ENCODE measurements at regions not wholly inside any gene's neighbourhood (a gene's known extent, or its start where the extent isn't known, plus 50 kb on each side); places are given as distances from the start of the nearest gene placed in this dataset.

DNA sequence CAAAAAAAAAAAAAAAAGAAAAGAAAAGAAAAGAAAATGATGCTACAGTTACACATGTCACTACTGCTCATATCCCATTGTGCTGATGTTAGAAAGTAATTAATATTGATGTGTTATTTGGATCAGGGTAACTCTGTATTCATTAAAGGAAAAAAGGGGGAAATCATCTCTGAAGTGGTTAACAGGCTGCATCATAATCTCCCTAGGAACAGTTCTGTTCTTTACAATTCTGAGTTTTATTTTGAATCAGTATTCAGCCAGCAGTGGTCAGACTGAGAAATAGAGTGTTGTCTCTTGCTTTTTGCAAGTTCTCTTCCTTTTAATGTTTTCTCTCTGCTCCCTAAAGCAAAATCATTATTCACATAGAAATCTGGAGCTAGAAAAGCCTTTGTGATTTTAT lies 128.6 kb upstream of the CRY1 start:
- intact Hi-C loops (cut with DNase I), result no loop called here
- ATAC-seq (no peak), DNase-seq (no peak)

DNA sequence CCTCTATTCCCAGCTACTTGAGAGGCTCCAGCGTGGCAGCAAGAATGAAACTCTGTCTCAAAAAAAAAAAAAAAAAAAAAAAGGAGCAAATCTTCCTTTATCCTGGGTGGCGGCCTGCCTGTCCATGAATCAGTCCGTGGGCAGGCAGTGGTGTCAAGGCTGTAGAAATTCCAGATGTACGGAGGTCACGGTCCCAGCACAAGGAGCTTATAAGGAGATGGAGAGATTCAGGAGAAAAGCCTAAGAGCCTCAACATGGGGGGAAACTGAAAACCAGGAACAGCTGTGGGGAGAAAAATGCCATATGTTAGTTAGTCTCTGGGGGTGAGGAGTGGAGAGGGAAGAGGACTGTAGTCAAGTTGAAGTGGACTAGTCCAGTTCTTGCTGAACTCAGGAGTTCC lies 130.5 kb upstream of the CRY1 start:
- no peak for DNase-seq
- intact Hi-C loops (cut with DNase I), result no loop called here

DNA sequence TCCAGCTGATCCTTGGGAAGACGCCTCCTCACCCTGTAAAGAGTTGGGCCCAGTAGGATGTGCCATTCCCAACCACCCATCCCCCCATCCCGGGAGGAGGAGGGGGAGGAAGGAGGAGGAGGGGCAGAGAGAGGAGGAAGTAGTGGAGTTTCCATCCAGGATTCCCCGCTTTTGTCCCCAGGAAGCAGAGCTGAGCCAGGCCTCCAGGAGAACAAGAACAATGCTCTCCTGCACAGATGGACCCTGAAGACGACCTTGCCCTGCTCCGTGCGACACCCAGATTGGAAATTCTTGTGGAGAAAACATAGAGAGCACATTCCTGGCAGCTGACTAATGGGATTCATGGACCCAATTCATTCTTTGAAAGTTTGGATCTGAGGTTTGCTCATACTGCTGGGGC lies 132.3 kb upstream of the CRY1 start:
- no peak for DNase-seq
- intact Hi-C loops (cut with DNase I), result no loop called here
- ATAC-seq, result no peak

More for the DNA sequence above, 130.5 kb upstream of the CRY1 start:
- ATAC-seq, result no peak

- intact Hi-C loops (cut with DNase I), result no loop called here
- no peak for ATAC-seq
- DNase-seq, result no peak
These were observed 132.8 kb upstream of the CRY1 start for GRCh38 chr12:107226126-107226525.

DNA sequence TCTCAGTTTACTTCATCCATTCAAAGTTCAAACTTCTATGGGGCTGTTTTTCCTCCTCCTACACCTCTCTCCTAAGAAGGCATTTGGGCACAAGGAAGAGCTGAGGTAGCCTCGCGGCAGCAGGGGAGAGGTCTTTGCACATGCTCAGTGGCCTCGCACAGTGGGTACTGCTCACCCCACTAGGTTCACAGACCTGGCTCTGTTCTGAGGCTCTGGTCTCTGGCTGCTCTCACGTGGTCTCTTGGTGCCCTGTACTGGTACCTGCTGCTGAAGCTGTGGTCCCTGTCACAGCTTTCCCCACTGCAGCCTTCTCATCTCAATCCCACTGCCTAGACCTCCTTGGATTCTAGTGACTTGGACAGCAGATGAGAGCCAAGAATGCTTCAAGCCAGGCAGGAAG lies 134.7 kb upstream of the CRY1 start:
- DNase-seq (no peak), ATAC-seq (no peak)
- intact Hi-C loops (cut with DNase I), result no loop called here

GRCh38 chr12:107229827-107230226 lies 136.5 kb upstream of the CRY1 start:
- DNase-seq, result no peak
- intact Hi-C loops (cut with DNase I), result no loop called here
- no peak for ATAC-seq

DNA sequence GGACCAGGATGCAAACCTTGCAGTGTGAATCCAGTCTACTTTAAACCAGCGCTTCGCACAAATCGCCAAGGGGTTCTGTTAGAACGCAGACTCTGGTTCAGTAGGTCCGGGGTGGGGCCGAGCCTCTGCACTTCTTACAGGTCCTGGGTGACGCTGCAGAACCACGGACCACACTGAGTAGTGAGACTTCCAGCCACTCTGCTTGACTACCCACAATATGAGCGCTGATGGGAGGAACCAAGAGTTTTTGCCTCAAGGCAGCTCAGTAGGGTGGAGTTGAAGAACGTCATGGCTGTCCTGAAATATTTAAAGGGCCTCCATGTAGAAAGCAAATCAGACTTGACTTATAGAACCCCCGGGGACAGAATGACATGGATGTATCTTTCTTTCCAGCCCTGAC lies 138.0 kb upstream of the CRY1 start:
- intact Hi-C loops (cut with DNase I), result no loop called here
- ATAC-seq, result no peak
- no peak for DNase-seq

DNA sequence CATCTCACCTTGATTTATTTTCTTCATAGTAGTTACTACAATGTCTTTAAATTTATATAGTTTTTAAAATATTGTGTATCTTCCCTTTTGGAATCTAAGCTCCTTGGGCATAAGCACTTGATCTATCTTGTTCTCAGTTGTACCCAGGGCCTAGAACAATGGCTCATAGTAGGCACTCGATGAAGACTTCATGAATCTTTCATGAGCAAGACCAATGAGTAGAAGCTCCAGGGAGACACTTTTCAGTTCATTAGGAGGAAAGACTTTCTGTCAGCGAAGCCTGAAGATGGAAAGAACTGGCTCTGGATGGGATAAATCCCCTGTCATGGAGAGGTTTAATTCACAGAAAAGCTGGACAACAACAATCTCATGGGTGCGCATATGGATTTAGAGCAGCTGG lies 140.2 kb upstream of the CRY1 start:
- DNase-seq, result no peak
- intact Hi-C loops (cut with DNase I), result no loop called here
- ATAC-seq, result no peak

DNA sequence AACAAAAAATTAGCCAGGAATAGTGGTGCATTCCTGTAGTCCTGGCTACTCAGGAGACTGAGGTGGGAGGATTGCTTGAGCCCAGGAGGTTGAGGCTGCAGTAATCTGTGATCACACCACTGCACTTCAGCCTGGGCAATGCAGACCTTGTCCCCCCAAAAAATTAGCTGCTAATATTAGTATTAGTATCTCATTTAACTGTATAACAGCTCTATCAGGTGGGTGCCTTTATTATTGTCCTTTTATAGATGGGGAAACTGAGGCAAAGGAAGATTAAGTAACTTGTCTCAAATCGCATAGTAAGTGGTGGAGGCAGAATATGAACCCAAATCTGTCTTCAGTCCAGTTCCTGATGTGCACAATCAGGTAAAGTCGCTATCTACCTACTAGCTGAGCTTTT lies 142.3 kb upstream of the CRY1 start:
- ATAC-seq (no peak), DNase-seq (no peak)
- intact Hi-C loops (cut with DNase I), result no loop called here

DNA sequence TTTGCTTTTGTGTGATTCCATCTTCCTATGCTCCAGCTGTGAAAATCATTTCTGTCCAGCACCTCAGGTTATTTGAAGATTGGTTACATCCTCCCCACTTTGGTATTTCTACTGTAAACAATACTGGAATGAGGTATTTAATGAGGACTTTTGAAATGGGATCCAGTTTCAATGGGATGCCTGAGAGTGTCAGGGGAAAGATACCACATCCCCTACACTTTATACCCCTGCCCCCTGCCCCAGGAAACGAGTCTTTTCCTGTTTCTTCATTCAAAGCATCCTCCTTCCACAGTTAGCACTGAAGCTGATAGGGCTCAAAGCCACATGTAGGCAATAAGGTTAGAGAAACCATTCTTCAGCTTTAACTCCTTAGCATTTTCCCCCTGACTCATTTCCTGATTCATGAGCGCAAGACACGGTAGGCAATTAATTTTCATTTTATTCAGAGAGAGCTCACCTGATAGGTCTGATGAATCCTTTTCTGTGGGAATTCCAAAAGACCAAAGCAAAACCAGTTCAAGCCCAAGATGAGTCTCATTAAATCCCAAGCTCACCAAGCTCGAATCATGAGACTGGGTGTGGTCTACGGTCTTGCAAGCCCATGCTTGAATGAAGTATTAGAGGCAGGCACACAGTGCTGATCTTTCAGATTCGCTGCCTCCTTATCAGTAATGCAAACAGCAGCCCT lies 143.6 kb upstream of the CRY1 start:
- intact Hi-C loops (cut with DNase I), result no loop called here
- no peak for ATAC-seq

DNA sequence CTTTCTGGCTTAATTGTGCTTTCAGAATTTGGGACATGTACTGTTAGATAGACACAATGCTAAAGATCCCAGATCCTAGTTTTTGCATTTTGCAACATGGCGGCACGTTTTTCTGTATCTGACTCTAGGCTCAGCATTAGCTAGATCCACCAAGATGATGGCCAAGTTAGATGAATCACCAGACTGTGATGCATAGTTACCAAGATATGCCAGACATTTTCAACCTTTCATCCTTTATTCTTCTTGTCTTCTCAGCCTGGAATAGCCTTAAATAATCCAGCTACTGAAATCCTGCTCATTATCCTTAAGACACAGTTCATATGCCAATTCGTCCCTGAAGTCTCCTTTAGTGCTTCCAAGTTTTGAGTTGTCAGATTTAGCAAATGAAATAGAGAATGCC lies 144.9 kb upstream of the CRY1 start:
- ATAC-seq, result no peak
- intact Hi-C loops (cut with DNase I), result no loop called here

More for the DNA sequence above, 143.6 kb upstream of the CRY1 start:
- no peak for DNase-seq

DNA sequence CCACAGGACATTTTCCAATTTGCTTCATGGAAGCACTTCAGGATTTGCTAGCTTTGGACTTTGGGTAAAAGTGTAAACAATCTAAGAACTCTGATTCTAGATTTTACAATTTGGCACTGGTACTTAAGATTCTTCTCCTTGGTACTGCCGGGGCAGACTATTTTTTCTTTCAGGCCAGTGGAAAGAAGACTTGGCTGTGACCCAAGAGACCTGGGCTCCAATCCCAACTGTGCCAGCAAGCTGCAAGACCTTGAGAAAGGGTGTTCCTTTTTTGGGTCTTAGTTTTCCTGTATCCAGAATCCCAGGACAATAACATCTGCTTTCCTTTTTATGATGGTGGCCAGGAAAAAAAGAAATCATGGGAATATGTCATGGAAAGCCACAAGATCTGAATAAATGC lies 148.1 kb upstream of the CRY1 start:
- intact Hi-C loops (cut with DNase I), result no loop called here
- ATAC-seq (no peak), DNase-seq (no peak)

More for the DNA sequence above, 144.9 kb upstream of the CRY1 start:
- DNase-seq, result no peak

DNA sequence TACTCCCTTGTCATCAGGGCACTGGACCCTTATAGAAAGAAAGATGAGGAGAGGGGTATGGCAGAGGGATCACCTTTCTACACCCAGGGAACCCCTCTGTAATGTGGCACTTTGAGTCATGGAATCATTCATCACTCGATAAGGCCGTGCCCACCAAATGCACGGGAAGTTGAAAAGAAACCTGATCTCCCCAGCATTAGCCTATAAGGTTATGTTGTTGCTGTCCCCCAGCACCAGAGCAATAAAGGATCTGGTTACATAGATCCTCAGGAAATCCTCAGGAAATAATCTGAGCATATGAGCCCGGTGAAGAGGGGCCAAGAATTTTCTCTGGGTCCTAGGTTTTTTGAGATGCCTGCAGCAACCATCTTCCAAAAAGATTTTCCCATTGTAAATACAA lies 148.8 kb upstream of the CRY1 start:
- no peak for DNase-seq
- no peak for ATAC-seq
- intact Hi-C loops (cut with DNase I), result no loop called here

DNA sequence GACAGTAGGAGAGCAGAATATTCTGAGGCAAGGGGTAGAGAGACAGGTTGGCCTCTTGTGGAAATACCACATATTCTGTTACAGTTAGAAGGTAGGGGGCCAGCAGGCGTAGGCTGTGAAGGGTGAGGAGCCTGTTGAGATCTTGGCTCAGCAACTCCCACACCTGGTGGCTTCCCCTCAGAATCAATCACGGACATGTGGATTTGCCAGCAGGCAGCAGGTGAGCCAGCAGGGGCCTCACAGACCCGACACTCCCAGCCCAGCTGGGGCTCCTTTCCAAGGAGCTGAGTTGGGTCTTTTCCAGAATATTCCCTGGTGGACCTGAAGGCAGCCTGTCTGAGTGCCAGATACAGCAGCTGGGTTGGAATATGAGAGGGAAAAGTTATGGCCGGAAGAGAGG lies 150.0 kb upstream of the CRY1 start:
- ATAC-seq (no peak), DNase-seq (no peak)
- intact Hi-C loops (cut with DNase I), result no loop called here

DNA sequence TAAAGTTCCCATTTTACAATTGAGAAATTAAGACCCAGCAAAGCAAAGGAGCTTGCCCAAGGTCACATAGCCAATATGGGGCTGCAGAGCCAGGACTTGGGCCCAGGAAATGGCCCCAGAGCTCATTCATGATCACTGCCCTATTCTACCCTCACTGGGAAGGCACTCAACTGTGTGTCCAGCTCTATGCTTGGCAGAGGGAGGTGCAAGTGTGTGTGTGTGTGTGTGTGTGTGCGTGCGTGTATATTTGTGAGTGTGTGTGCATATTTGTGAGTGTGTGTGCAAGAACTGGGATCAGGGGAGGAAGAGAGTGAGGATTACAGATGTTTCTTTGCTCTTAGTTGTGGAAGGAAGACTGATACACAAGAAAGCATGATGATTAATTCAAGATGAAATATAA lies 151.2 kb upstream of the CRY1 start:
- intact Hi-C loops (cut with DNase I), result no loop called here
- ATAC-seq, result no peak
- no peak for DNase-seq

GRCh38 chr12:107247650-107248049 lies 154.3 kb upstream of the CRY1 start:
- no peak for ATAC-seq
- no peak for DNase-seq
- intact Hi-C loops (cut with DNase I), result no loop called here

DNA sequence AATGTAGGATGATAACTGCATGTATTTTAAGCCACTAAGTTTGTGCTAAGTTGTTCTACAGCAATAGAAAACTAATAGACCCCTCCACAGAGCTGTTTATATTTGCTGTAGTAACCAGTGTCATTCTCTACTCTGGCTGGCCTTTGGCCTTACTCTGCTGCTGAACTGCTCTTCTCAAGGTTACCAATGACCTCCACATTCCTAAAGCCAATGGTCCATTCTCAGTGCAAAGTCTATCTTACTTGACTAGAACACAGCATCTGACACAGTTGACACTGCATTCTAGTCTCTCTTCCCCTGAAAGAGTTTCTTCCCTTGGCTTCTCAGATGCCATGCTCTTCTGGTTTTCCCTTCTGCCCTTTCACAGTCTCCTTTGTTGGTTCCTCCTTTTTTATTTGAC lies 154.8 kb upstream of the CRY1 start:
- DNase-seq (no peak), ATAC-seq (no peak)
- intact Hi-C loops (cut with DNase I), result no loop called here

- no peak for DNase-seq
- intact Hi-C loops (cut with DNase I), result no loop called here
- no peak for ATAC-seq
These were observed 157.9 kb upstream of the CRY1 start for GRCh38 chr12:107251288-107251687.

DNA sequence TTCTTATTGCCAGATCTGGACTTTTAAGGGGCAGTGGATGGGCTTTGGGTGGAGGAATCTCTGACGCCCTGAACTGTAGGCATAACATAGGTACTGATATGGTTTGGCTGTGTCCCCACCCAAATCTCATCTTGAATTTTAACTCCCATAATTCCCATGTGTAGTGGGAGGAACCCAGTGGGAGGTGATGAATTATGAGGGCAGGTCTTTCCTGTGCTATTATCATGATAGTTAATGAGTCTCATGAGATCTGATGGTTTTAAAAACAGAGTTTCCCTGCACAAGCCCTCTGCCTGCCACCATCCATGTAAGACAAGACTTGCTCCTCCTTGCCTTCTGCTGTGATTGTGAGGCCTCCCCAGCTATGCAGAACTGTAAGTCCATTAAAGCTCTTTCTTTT lies 160.0 kb upstream of the CRY1 start:
- no peak for ATAC-seq
- no peak for DNase-seq
- intact Hi-C loops (cut with DNase I), result no loop called here

DNA sequence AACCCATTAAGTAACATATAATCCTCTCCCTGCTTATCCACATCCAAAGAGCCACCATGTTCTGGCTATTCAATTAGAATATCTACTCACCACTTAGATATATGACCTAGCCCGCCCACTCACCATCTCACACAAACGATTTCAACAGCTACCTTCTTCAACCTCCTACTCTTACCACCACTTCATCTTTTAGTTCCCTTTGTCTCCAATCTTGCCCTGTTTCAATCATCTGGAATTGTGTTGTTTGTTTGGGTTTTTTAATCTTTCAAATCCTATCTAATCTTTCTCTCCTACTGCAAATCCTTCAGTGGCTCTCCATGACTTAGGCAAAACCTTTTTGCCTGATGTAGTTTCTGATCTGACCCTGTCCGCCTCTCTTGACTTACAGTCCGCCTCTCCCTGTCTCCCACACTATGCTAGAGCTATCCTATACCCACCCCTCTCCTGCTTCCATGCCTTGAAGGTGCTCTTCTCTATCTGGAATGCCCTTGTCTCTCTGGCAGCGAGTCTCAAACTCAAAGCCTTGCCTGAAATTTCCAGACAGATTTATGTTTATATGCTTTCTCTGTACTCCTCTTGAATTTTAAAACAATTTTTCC lies 161.0 kb upstream of the CRY1 start:
- no peak for DNase-seq
- no peak for ATAC-seq
- intact Hi-C loops (cut with DNase I), result no loop called here

DNA sequence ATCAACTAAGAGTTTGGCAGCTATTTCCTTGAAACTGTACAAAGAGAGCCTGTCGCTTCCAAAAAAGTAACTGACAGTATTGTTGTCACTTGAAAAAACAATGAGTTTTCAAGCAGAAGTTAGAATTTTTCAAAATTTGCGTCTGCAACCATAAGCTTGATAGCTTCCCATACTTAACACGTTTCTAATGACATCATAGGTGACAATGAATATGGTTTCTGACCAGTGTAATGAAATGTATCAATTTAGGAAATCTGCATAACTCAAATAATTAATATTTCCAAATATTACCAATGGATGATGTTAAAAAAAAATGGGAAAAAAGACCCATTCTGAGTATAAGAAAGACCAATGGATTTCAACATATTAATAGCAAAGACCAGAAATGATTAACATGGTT lies 165.4 kb upstream of the CRY1 start:
- ATAC-seq, result no peak
- intact Hi-C loops (cut with DNase I), result no loop called here
- no peak for DNase-seq

DNA sequence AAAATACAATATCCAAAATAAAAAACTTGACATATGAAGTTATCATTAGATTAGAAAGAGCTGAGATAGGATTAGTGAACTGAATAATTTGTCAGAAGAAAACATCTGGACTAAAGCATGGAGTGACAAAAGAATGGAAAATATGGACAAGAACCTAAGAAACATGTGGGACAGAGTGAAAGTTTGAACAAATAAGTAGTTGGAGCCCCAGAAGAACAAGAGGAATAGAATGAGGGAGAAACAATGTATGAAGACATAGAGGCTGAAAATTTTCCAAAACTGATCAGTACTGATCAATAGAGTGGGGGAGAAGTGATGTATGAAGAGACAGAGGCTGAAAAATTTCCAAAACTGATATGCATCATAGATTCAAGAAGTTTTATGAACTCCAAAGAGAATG lies 170.6 kb upstream of the CRY1 start:
- intact Hi-C loops (cut with DNase I), result no loop called here
- ATAC-seq (no peak), DNase-seq (no peak)

All from left cardiac atrium (tissue), 4 donors.